ENCODE measurements at regions not wholly inside any gene's neighbourhood (a gene's known extent, or its start where the extent isn't known, plus 50 kb on each side); places are given as distances from the start of the nearest gene placed in this dataset.

- ATAC-seq (ENCODE audit: poor library complexity), result no peak
- Mint-ChIP-seq H3K4me3 (no peak overlapping the region), H3K27ac (no peak overlapping the region), H3K36me3 (ENCODE audit: low read depth) (no peaks in the 10 kb centered on the region), H3K9me3 (no peaks in the 10 kb centered on the region), H3K4me1 (ENCODE audit: low read depth) (no peaks in the 10 kb centered on the region), H3K27me3 (no peaks in the 10 kb centered on the region)
- TF ChIP-seq, protein P1, sequence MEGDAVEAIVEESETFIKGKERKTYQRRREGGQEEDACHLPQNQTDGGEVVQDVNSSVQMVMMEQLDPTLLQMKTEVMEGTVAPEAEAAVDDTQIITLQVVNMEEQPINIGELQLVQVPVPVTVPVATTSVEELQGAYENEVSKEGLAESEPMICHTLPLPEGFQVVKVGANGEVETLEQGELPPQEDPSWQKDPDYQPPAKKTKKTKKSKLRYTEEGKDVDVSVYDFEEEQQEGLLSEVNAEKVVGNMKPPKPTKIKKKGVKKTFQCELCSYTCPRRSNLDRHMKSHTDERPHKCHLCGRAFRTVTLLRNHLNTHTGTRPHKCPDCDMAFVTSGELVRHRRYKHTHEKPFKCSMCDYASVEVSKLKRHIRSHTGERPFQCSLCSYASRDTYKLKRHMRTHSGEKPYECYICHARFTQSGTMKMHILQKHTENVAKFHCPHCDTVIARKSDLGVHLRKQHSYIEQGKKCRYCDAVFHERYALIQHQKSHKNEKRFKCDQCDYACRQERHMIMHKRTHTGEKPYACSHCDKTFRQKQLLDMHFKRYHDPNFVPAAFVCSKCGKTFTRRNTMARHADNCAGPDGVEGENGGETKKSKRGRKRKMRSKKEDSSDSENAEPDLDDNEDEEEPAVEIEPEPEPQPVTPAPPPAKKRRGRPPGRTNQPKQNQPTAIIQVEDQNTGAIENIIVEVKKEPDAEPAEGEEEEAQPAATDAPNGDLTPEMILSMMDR (IDR thresholded peaks at IDR 0.05), result no peak
- CTCF ChIA-PET, result interaction anchor here (1.4 kb wide), 1 partner anchor 127 kb away, joined by 3 read pairs; no protein-coding TSS in a partner anchor
- intact Hi-C loops (cut with DNase I, micrococcal nuclease), result loop anchor here (1.0 to 10.0 kb wide), 2 partner anchors 127 to 190 kb away; no protein-coding TSS in a partner anchor
- H3K4me3 ChIP-seq (ENCODE audit: low read length), result no peak overlapping the region
- H3K4me1 ChIP-seq (ENCODE audit: insufficient read depth, low read length), result no peaks in the 10 kb centered on the region
- no peaks in the 10 kb centered on the region for H3K27me3 ChIP-seq (ENCODE audit: control insufficient read depth in 1 of 2, insufficient read depth in 2 of 2, low read length in 2 of 2)
- no peaks in the 10 kb centered on the region for H3K9me3 ChIP-seq (ENCODE audit: control insufficient read depth in 1 of 2, insufficient read depth in 1 of 2, low read length in 2 of 2)
- H3K27ac ChIP-seq (ENCODE audit: low read depth in 1 of 2, low read length in 2 of 2), result no peak overlapping the region
- DNase-seq, result no peak
- POLR2A ChIA-PET, result no interaction called here
- H3K36me3 ChIP-seq (ENCODE audit: insufficient read depth, low read length), result no peaks in the 10 kb centered on the region
These were observed 70.1 kb downstream of the PJA1 start for GRCh38 chrX:69094977-69095669.

- intact Hi-C loops (cut with DNase I, micrococcal nuclease), result loop anchor here (1.0 to 10.0 kb wide), 3 partner anchors 128 to 191 kb away; no protein-coding TSS in a partner anchor
- no peak overlapping the region for H3K4me3 ChIP-seq (ENCODE audit: low read length)
- H3K4me3 Mint-ChIP-seq, result no peak overlapping the region
- H3K9me3 Mint-ChIP-seq, result no peaks in the 10 kb centered on the region
- no peaks in the 10 kb centered on the region for H3K4me1 Mint-ChIP-seq (ENCODE audit: low read depth)
- ATAC-seq (ENCODE audit: poor library complexity) (no peak), DNase-seq (peak in 8 of 14 experiments; percentile 3 to 48 (median 18))
- no peaks in the 10 kb centered on the region for H3K36me3 Mint-ChIP-seq (ENCODE audit: low read depth)
- CTCF ChIA-PET, result interaction anchor here (1.4 kb wide), 1 partner anchor 128 kb away, joined by 3 read pairs; no protein-coding TSS in a partner anchor
- no peaks in the 10 kb centered on the region for H3K27me3 ChIP-seq (ENCODE audit: control insufficient read depth in 1 of 2, insufficient read depth in 2 of 2, low read length in 2 of 2)
- POLR2A ChIA-PET, result no interaction called here
- H3K9me3 ChIP-seq (ENCODE audit: control insufficient read depth in 1 of 2, insufficient read depth in 1 of 2, low read length in 2 of 2), result no peaks in the 10 kb centered on the region
- H3K27ac Mint-ChIP-seq, result no peak overlapping the region
- H3K4me1 ChIP-seq (ENCODE audit: insufficient read depth, low read length), result no peaks in the 10 kb centered on the region
- H3K27me3 Mint-ChIP-seq, result no peaks in the 10 kb centered on the region
- no peak overlapping the region for H3K27ac ChIP-seq (ENCODE audit: low read depth in 1 of 2, low read length in 2 of 2)
- H3K36me3 ChIP-seq (ENCODE audit: insufficient read depth, low read length), result no peaks in the 10 kb centered on the region
- TF ChIP-seq, protein P1 (IDR thresholded peaks at IDR 0.05), result peak; percentile 36
These were observed 71.0 kb downstream of the PJA1 start for GRCh38 chrX:69093960-69094871.

- Mint-ChIP-seq H3K27ac (no peak overlapping the region), H3K4me1 (ENCODE audit: low read depth) (no peaks in the 10 kb centered on the region), H3K9me3 (no peaks in the 10 kb centered on the region), H3K36me3 (ENCODE audit: low read depth) (no peaks in the 10 kb centered on the region), H3K4me3 (no peak overlapping the region), H3K27me3 (no peaks in the 10 kb centered on the region)
- no peaks in the 10 kb centered on the region for H3K27me3 ChIP-seq (ENCODE audit: control insufficient read depth in 1 of 2, insufficient read depth in 2 of 2, low read length in 2 of 2)
- TF ChIP-seq, protein P1 (IDR thresholded peaks at IDR 0.05), result no peak
- ATAC-seq (ENCODE audit: poor library complexity) (no peak), DNase-seq (no peak)
- H3K4me1 ChIP-seq (ENCODE audit: insufficient read depth, low read length), result no peaks in the 10 kb centered on the region
- H3K9me3 ChIP-seq (ENCODE audit: control insufficient read depth in 1 of 2, insufficient read depth in 1 of 2, low read length in 2 of 2), result no peaks in the 10 kb centered on the region
- no peak overlapping the region for H3K4me3 ChIP-seq (ENCODE audit: low read length)
- CTCF ChIA-PET, result no interaction called here
- H3K27ac ChIP-seq (ENCODE audit: low read depth in 1 of 2, low read length in 2 of 2), result no peak overlapping the region
- POLR2A ChIA-PET, result no interaction called here
- no peaks in the 10 kb centered on the region for H3K36me3 ChIP-seq (ENCODE audit: insufficient read depth, low read length)
- intact Hi-C loops (cut with DNase I, micrococcal nuclease), result loop anchor here in 1 of 2 experiments (10.0 kb wide), 1 partner anchor 195 kb away; no protein-coding TSS in a partner anchor
These were observed 75.2 kb downstream of the PJA1 start for GRCh38 chrX:69090022-69090421.
